Neuronal stem cell (in vitro differentiated cells): ENCODE measurements at regions not wholly inside any gene's neighbourhood (a gene's known extent, or its start where the extent isn't known, plus 50 kb on each side); places are given as distances from the start of the nearest gene placed in this dataset.
A peak's percentile ranks its signal among the peaks of the same experiment; 100 is the strongest.

Experiments used
- DNase-seq: peaks from one replicate; pipeline ENCODE4 v3.0.0-alpha.2; 2013; ENCODE audit warnings: low spot score
- H2AFZ ChIP-seq: one replicate; pipeline ENCODE4 v1.6.1; 2013; ENCODE audit warnings: mild to moderate bottlenecking, low read length, inconsistent platforms
- H2AK5ac ChIP-seq: 2 replicates; pipeline ENCODE4 v1.6.1; 2013; ENCODE audit warnings: low read depth, mild to moderate bottlenecking, inconsistent platforms, low read length, moderate library complexity, mixed read lengths
- H2BK120ac ChIP-seq: 2 replicates; pipeline ENCODE4 v1.6.1; 2013; ENCODE audit warnings: low read depth, mild to moderate bottlenecking, inconsistent platforms, low read length, moderate library complexity, mixed read lengths
- H2BK12ac ChIP-seq: one replicate; pipeline ENCODE4 v1.6.1; 2013; ENCODE audit warnings: low read length, inconsistent platforms
- H2BK15ac ChIP-seq: 2 replicates; pipeline ENCODE4 v1.6.1; 2013; ENCODE audit warnings: mild to moderate bottlenecking, low read length, inconsistent platforms, mixed read lengths
- H2BK5ac ChIP-seq: one replicate; pipeline ENCODE4 v1.6.1; 2013; ENCODE audit warnings: inconsistent platforms, mild to moderate bottlenecking, low read length, moderate library complexity
- H3K14ac ChIP-seq: one replicate; pipeline ENCODE4 v1.6.1; 2013; ENCODE audit warnings: low read length, inconsistent platforms
- H3K18ac ChIP-seq: 2 replicates; pipeline ENCODE4 v1.6.1; 2013; ENCODE audit warnings: low read length, inconsistent platforms
- H3K23ac ChIP-seq: 2 replicates; pipeline ENCODE4 v1.6.1; 2013; ENCODE audit warnings: low read depth, mild to moderate bottlenecking, mixed read lengths, low read length, inconsistent platforms; ENCODE audit not compliant: poor library complexity
- H3K27ac ChIP-seq: replicated peaks from 3 replicates; pipeline ENCODE4 v1.5.1; 2013; ENCODE audit warnings: low read length, inconsistent platforms
- H3K27me3 ChIP-seq, 3 experiments: 2 replicates each; pipeline ENCODE4 v1.6.1; 2013; ENCODE audit warnings: low read length in 3 of 3, mild to moderate bottlenecking in 2 of 3, inconsistent platforms in 1 of 3, low read depth in 1 of 3, mixed read lengths in 1 of 3, moderate library complexity in 1 of 3; ENCODE audit not compliant: control insufficient read depth in 3 of 3, insufficient read depth in 3 of 3
- H3K36me3 ChIP-seq, 2 donors: replicated peaks in 1 of 2; 2 replicates each; pipeline ENCODE4 v1.6.1; 2013; ENCODE audit warnings: low read length in 2 of 2; ENCODE audit not compliant: control insufficient read depth in 2 of 2, insufficient read depth in 2 of 2
- H3K4ac ChIP-seq: 2 replicates; pipeline ENCODE4 v1.6.1; 2013; ENCODE audit warnings: inconsistent platforms, mild to moderate bottlenecking, low read length, moderate library complexity
- H3K4me1 ChIP-seq, 2 donors: 1 replicate in 1 of 2; 2 replicates in 1 of 2; pipeline ENCODE4 v1.6.1; 2013; ENCODE audit warnings: low read length in 2 of 2, low read depth in 1 of 2; ENCODE audit not compliant: control insufficient read depth in 2 of 2, insufficient read depth in 1 of 2
- H3K4me2 ChIP-seq: one replicate; pipeline ENCODE4 v1.6.1; 2013; ENCODE audit warnings: mild to moderate bottlenecking, low read length, inconsistent platforms; ENCODE audit not compliant: insufficient read depth, poor library complexity, severe bottlenecking
- H3K4me3 ChIP-seq, 2 donors: 2 replicates each; pipeline ENCODE4 v1.5.1; 2013; ENCODE audit warnings: low read length in 2 of 2, mild to moderate bottlenecking in 2 of 2, inconsistent platforms in 1 of 2, moderate library complexity in 1 of 2
- H3K79me1 ChIP-seq: one replicate; pipeline ENCODE4 v1.6.1; 2013; ENCODE audit warnings: low read depth, mild to moderate bottlenecking, inconsistent platforms, low read length, moderate library complexity
- H3K9ac ChIP-seq: one replicate; pipeline ENCODE4 v1.6.1; 2013; ENCODE audit warnings: mild to moderate bottlenecking, low read depth, low read length, inconsistent platforms; ENCODE audit not compliant: poor library complexity
- H3K9me3 ChIP-seq, 2 donors: replicated peaks in 1 of 2; 2 replicates each; pipeline versions ENCODE3 to v1.6.1; 2013; ENCODE audit warnings: low read length in 2 of 2, mild to moderate bottlenecking in 2 of 2, inconsistent platforms in 1 of 2, low read depth in 1 of 2, mixed read lengths in 1 of 2, moderate library complexity in 1 of 2; ENCODE audit not compliant: control insufficient read depth in 2 of 2, insufficient read depth in 1 of 2
- H4K8ac ChIP-seq: one replicate; pipeline ENCODE4 v1.6.1; 2013; ENCODE audit warnings: low read depth, mild to moderate bottlenecking, inconsistent platforms, low read length, moderate library complexity
- H4K91ac ChIP-seq: one replicate; pipeline ENCODE4 v1.6.1; 2013; ENCODE audit warnings: low read length, low read depth, mild to moderate bottlenecking, inconsistent platforms; ENCODE audit not compliant: poor library complexity
- WGBS, 2 donors: extraction: QIAGEN DNeasy Blood & Tissue Kit; methylation state at CpG; one replicate each; pipeline ENCODE4 v1.1.7; 2013; ENCODE audit warnings: missing lambda C conversion rate in 2 of 2, mixed read lengths in 1 of 2; ENCODE audit not compliant: insufficient read length in 2 of 2, insufficient replicate concordance in 1 of 2; ENCODE audit errors: extremely low coverage in 2 of 2; 5-methylcytosine and 5-hydroxymethylcytosine counted together

GRCh38 chr7:72493850-72494661 is 81.9 kb upstream of the CALN1 start:
- no CpG with 5 or more reads among the region's 17 CpGs for WGBS, 2 donors
- Histone ChIP-seq H3K27me3 (no peaks in the 10 kb centered on the region), H3K27ac (no peak overlapping the region), H2AK5ac (no peak overlapping the region), H3K79me1 (no peaks in the 10 kb centered on the region), H2BK120ac (no peak overlapping the region), H3K4me2 (no peak overlapping the region), H3K23ac (no peak overlapping the region), H2BK12ac (no peak overlapping the region), H2AFZ (no peak overlapping the region), H3K14ac (no peak overlapping the region), H3K18ac (no peak overlapping the region), H3K4me1 (peaks cover 0 to 2% of the 10 kb centered on the region in 2 donors), H4K91ac (no peak overlapping the region), H3K36me3 (no peaks in the 10 kb centered on the region), H2BK5ac (no peak overlapping the region), H3K4me3 (peak overlapping the region in 1 of 2 donors; percentile 44), H4K8ac (no peak overlapping the region), H3K4ac (no peak overlapping the region), H2BK15ac (no peak overlapping the region), H3K9me3 (no peaks in the 10 kb centered on the region), H3K9ac (no peak overlapping the region)
- peak; percentile 72 for DNase-seq

DNA sequence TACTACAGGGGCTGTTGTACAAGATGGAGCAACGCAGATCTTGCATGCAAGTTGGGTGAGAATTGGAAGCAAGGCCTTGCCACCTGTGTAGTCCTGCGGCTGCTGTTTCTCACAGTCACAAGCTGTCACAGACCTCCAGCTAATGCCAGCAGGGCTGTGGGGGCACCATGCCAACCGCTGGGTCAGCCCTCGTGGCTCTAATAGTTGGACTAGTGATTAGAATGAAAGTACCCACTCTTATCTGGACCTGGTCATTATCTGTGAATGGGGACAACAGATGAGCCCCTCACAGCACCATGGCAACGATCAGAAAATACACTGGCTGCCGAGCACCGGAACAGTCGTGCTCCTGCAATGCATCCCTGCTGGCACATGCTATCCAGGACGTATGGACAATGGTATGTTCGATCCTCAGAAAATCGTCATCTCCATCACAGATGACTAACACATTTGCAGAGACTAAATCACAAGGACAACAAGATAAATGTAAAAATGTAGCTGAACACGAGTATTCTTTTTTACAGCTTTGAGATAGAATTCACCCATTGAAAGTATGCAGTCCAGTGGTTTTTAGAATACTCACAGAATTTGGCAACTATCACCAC is 80.4 kb upstream of the CALN1 start:
- Histone ChIP-seq H3K4me1 (peaks cover 0 to 2% of the 10 kb centered on the region in 2 donors), H3K36me3 (no peaks in the 10 kb centered on the region), H3K4ac (no peak overlapping the region), H2BK15ac (no peak overlapping the region), H3K79me1 (no peaks in the 10 kb centered on the region), H2AFZ (no peak overlapping the region), H2BK12ac (no peak overlapping the region), H2BK5ac (no peak overlapping the region), H3K27me3 (no peaks in the 10 kb centered on the region), H3K23ac (peak overlapping the region; percentile 3), H3K18ac (no peak overlapping the region), H3K14ac (no peak overlapping the region), H3K9me3 (no peaks in the 10 kb centered on the region), H3K9ac (peak overlapping the region; percentile 9), H4K8ac (no peak overlapping the region), H2AK5ac (no peak overlapping the region), H3K4me2 (no peak overlapping the region), H2BK120ac (no peak overlapping the region), H4K91ac (no peak overlapping the region), H3K27ac (no peak overlapping the region), H3K4me3 (no peak overlapping the region)
- no CpG with 5 or more reads among the region's 12 CpGs for WGBS, 2 donors
- DNase-seq, result no peak

DNA sequence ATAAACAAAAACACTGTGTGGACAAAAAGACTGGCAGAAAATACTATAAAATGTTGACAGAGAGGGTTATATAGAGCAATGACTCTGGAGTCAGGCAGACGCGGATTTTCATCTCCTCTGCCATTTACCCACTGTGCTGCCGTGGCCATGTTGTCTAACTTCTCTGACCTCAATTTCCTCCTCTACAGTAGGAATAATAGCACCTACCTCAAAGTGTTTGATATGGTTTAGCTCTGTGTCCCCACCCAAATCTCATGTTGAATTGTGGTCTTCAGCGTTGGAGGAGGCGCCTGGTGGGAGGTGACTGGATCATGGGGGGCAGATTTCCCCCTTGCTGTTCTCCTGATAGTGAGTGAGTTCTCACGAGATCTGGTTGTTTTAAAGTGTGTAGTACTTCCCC is 78.2 kb upstream of the CALN1 start:
- no CpG with 5 or more reads among the region's 6 CpGs for WGBS, 2 donors
- no peak overlapping the region for H3K18ac ChIP-seq
- DNase-seq, result no peak

GRCh38 chr7:72481934-72482333 is 69.8 kb upstream of the CALN1 start:
- H3K4me3 ChIP-seq, result no peak overlapping the region
- H3K9me3 ChIP-seq, result no peaks in the 10 kb centered on the region
- DNase-seq, result no peak
- no peak overlapping the region for H3K14ac ChIP-seq
- no peaks in the 10 kb centered on the region for H3K4me1 ChIP-seq
- no peaks in the 10 kb centered on the region for H3K79me1 ChIP-seq
- no CpG with 5 or more reads among the region's 1 CpG for WGBS, 2 donors
- H2AFZ ChIP-seq, result no peak overlapping the region
- no peak overlapping the region for H3K4ac ChIP-seq
- no peak overlapping the region for H3K18ac ChIP-seq
- H3K4me2 ChIP-seq, result no peak overlapping the region
- no peak overlapping the region for H2AK5ac ChIP-seq
- no peak overlapping the region for H3K23ac ChIP-seq
- no peak overlapping the region for H2BK120ac ChIP-seq
- H2BK15ac ChIP-seq, result no peak overlapping the region
- H3K36me3 ChIP-seq, result no peaks in the 10 kb centered on the region
- no peak overlapping the region for H3K27ac ChIP-seq
- H2BK12ac ChIP-seq, result no peak overlapping the region
- H3K9ac ChIP-seq, result no peak overlapping the region
- no peaks in the 10 kb centered on the region for H3K27me3 ChIP-seq
- H4K91ac ChIP-seq, result no peak overlapping the region
- no peak overlapping the region for H4K8ac ChIP-seq
- no peak overlapping the region for H2BK5ac ChIP-seq

More for the DNA sequence above, 78.2 kb upstream of the CALN1 start:
- H3K4me2 ChIP-seq, result no peak overlapping the region
- no peak overlapping the region for H3K23ac ChIP-seq
- H3K9ac ChIP-seq, result no peak overlapping the region
- no peaks in the 10 kb centered on the region for H3K27me3 ChIP-seq
- H2BK120ac ChIP-seq, result no peak overlapping the region
- no peak overlapping the region for H3K4me3 ChIP-seq
- no peak overlapping the region for H3K4ac ChIP-seq
- no peak overlapping the region for H4K8ac ChIP-seq
- no peaks in the 10 kb centered on the region for H3K36me3 ChIP-seq
- H3K9me3 ChIP-seq, result no peaks in the 10 kb centered on the region
- H3K4me1 ChIP-seq, result peaks cover 0 to 2% of the 10 kb centered on the region in 2 donors
- no peak overlapping the region for H2BK15ac ChIP-seq
- H4K91ac ChIP-seq, result no peak overlapping the region
- H2AFZ ChIP-seq, result no peak overlapping the region
- no peak overlapping the region for H3K14ac ChIP-seq
- H2BK12ac ChIP-seq, result no peak overlapping the region
- H2BK5ac ChIP-seq, result no peak overlapping the region
- no peak overlapping the region for H3K27ac ChIP-seq
- no peaks in the 10 kb centered on the region for H3K79me1 ChIP-seq
- no peak overlapping the region for H2AK5ac ChIP-seq
